H9 (cell line): ENCODE measurements at regions not wholly inside any gene's neighbourhood (a gene's known extent, or its start where the extent isn't known, plus 50 kb on each side); places are given as distances from the start of the nearest gene placed in this dataset.
"Not testable (repeated sequence)": the region's sequence is repeated elsewhere in the genome, so short reads cannot be mapped to it uniquely, and the experiment has no call there.

Source experiments
- DNase-seq: peaks from one replicate; pipeline ENCODE4 v3.0.0-alpha.2; 2017
- H2AFZ ChIP-seq: one replicate; pipeline ENCODE4 v1.6.1; 2013; ENCODE audit warnings: mild to moderate bottlenecking, low read length, control low read depth, moderate library complexity
- H2AK5ac ChIP-seq: 2 replicates; pipeline ENCODE4 v1.6.1; 2013; ENCODE audit warnings: low read length, control low read depth, mixed read lengths; ENCODE audit not compliant: insufficient read length
- H2BK120ac ChIP-seq: one replicate; pipeline ENCODE4 v1.6.1; 2013; ENCODE audit warnings: low read depth, mild to moderate bottlenecking, low read length, control low read depth, inconsistent platforms; ENCODE audit not compliant: poor library complexity, severe bottlenecking
- H2BK12ac ChIP-seq: 2 replicates; pipeline ENCODE4 v1.6.1; 2013; ENCODE audit warnings: low read length, control low read depth, mixed read lengths, low read depth; ENCODE audit not compliant: insufficient read length
- H2BK15ac ChIP-seq: 2 replicates; pipeline ENCODE4 v1.6.1; 2013; ENCODE audit warnings: low read depth, low read length, control low read depth
- H2BK20ac ChIP-seq: one replicate; pipeline ENCODE4 v1.6.1; 2013; ENCODE audit warnings: low read depth, mild to moderate bottlenecking, low read length, control low read depth, inconsistent platforms; ENCODE audit not compliant: poor library complexity, severe bottlenecking
- H2BK5ac ChIP-seq: 2 replicates; pipeline ENCODE4 v1.6.1; 2013; ENCODE audit warnings: low read length, control low read depth, mixed read lengths; ENCODE audit not compliant: insufficient read length
- H3K14ac ChIP-seq: 2 replicates; pipeline ENCODE4 v1.6.1; 2013; ENCODE audit warnings: low read length, control low read depth; ENCODE audit not compliant: insufficient read depth
- H3K18ac ChIP-seq: 2 replicates; pipeline ENCODE4 v1.6.1; 2013; ENCODE audit warnings: low read depth, mild to moderate bottlenecking, mixed read lengths, low read length, control low read depth; ENCODE audit not compliant: insufficient read length
- H3K23ac ChIP-seq: 2 replicates; pipeline ENCODE4 v1.6.1; 2013; ENCODE audit warnings: low read length, control low read depth, mixed read lengths, low read depth; ENCODE audit not compliant: insufficient read length
- H3K23me2 ChIP-seq: 2 replicates; pipeline ENCODE4 v1.6.1; 2013; ENCODE audit warnings: low read depth, mild to moderate bottlenecking, mixed read lengths, low read length, control low read depth; ENCODE audit not compliant: insufficient read length, poor library complexity, severe bottlenecking
- H3K27ac ChIP-seq: 2 replicates; pipeline ENCODE4 v1.5.1; 2013; ENCODE audit warnings: low read length, control low read depth, mixed read lengths, low read depth; ENCODE audit not compliant: insufficient read length
- H3K27me3 ChIP-seq: 2 replicates; pipeline ENCODE4 v1.6.1; 2013; ENCODE audit warnings: low read length, control low read depth, inconsistent platforms; ENCODE audit not compliant: insufficient read depth
- H3K4ac ChIP-seq: 2 replicates; pipeline ENCODE4 v1.6.1; 2013; ENCODE audit warnings: low read depth, mild to moderate bottlenecking, control low read depth, inconsistent platforms, low read length, moderate library complexity
- H3K4me1 ChIP-seq: 2 replicates; pipeline ENCODE4 v1.6.1; 2013; ENCODE audit warnings: low read length, control low read depth, inconsistent platforms; ENCODE audit not compliant: insufficient read depth
- H3K4me2 ChIP-seq: 2 replicates; pipeline ENCODE4 v1.6.1; 2013; ENCODE audit warnings: low read length, control low read depth, mixed read lengths; ENCODE audit not compliant: insufficient read length, insufficient read depth
- H3K56ac ChIP-seq: 2 replicates; pipeline ENCODE4 v1.6.1; 2013; ENCODE audit warnings: low read depth, mild to moderate bottlenecking, mixed read lengths, low read length, control low read depth; ENCODE audit not compliant: insufficient read length
- H3K79me1 ChIP-seq: 2 replicates; pipeline ENCODE4 v1.6.1; 2013; ENCODE audit warnings: low read depth, mild to moderate bottlenecking, moderate library complexity, low read length, control low read depth, inconsistent platforms; ENCODE audit not compliant: insufficient read depth, poor library complexity, severe bottlenecking
- H3K79me2 ChIP-seq: 2 replicates; pipeline ENCODE4 v1.6.1; 2013; ENCODE audit warnings: low read length, control low read depth, inconsistent platforms; ENCODE audit not compliant: insufficient read depth
- H3K9ac ChIP-seq: 2 replicates; pipeline ENCODE4 v1.6.1; 2013; ENCODE audit warnings: low read length, control low read depth, mixed read lengths; ENCODE audit not compliant: insufficient read length; ENCODE audit errors: extremely low read depth
- H3K9me3 ChIP-seq: one replicate; pipeline ENCODE4 v1.6.1; 2013; ENCODE audit warnings: low read depth, low read length, inconsistent platforms; ENCODE audit not compliant: control insufficient read depth
- H3T11ph ChIP-seq: one replicate; pipeline ENCODE4 v1.6.1; 2013; ENCODE audit warnings: mild to moderate bottlenecking, low read length, control low read depth, inconsistent platforms
- H4K20me1 ChIP-seq: one replicate; pipeline ENCODE4 v1.6.1; 2013; ENCODE audit not compliant: control insufficient read depth, insufficient read length, insufficient read depth
- H4K5ac ChIP-seq: 2 replicates; pipeline ENCODE4 v1.6.1; 2013; ENCODE audit warnings: low read depth, mild to moderate bottlenecking, mixed read lengths, low read length, control low read depth; ENCODE audit not compliant: insufficient read length
- H4K8ac ChIP-seq: replicated peaks from 2 replicates; pipeline ENCODE4 v1.6.1; 2013; ENCODE audit warnings: low read length, control low read depth, mixed read lengths, low read depth; ENCODE audit not compliant: insufficient read length
- H4K91ac ChIP-seq: 2 replicates; pipeline ENCODE4 v1.6.1; 2013; ENCODE audit warnings: low read depth, mild to moderate bottlenecking, moderate library complexity, mixed read lengths, low read length, control low read depth; ENCODE audit not compliant: insufficient read length
- H3K27ac Mint-ChIP-seq, 3 experiments: 2 replicates in 2 of 3; 3 replicates in 1 of 3; pipeline ENCODE4 v1.8.0; 2020 to 2021; ENCODE audit warnings: mixed read lengths in 3 of 3, mild to moderate bottlenecking in 1 of 3, moderate library complexity in 1 of 3
- H3K27me3 Mint-ChIP-seq: 2 replicates; pipeline ENCODE4 v1.8.0; 2021; ENCODE audit warnings: low read depth, mild to moderate bottlenecking, moderate library complexity, mixed read lengths
- H3K36me3 Mint-ChIP-seq, 3 experiments: 2 replicates in 2 of 3; 3 replicates in 1 of 3; pipeline ENCODE4 v1.8.0; 2020 to 2021; ENCODE audit warnings: low read depth in 3 of 3, mixed read lengths in 3 of 3; ENCODE audit not compliant: insufficient read depth in 1 of 3
- H3K4me1 Mint-ChIP-seq, 2 experiments: 2 replicates each; pipeline ENCODE4 v1.8.0; 2020; ENCODE audit warnings: mixed read lengths in 2 of 2
- H3K4me3 Mint-ChIP-seq, 2 experiments: 2 replicates in 1 of 2; 3 replicates in 1 of 2; pipeline ENCODE4 v1.8.0; 2020 to 2021; ENCODE audit warnings: mild to moderate bottlenecking in 2 of 2, mixed read lengths in 2 of 2, moderate library complexity in 1 of 2
- H3K9me3 Mint-ChIP-seq, 2 experiments: 2 replicates in 1 of 2; 3 replicates in 1 of 2; pipeline ENCODE4 v1.8.0; 2020; ENCODE audit warnings: mild to moderate bottlenecking in 2 of 2, mixed read lengths in 2 of 2, moderate library complexity in 1 of 2
- CTCF ChIP-seq: fragments of 200-600 bp; sonication (generic); conservative IDR thresholded peaks from 3 replicates; pipeline ENCODE4 v1.8.0; 2021; ENCODE audit warnings: antibody characterized with exemption, mild to moderate bottlenecking
- WGBS: extraction: QIAGEN DNeasy Blood & Tissue Kit; methylation state at CpG from one replicate; pipeline ENCODE4 v1.1.7; 2013; ENCODE audit warnings: missing lambda C conversion rate, low lambda C conversion rate, mixed read lengths; ENCODE audit not compliant: insufficient read length; ENCODE audit errors: extremely low coverage; 5-methylcytosine and 5-hydroxymethylcytosine counted together

GRCh38 chr2:179373816-179374215 lies 109.2 kb upstream of the SESTD1 start:
- H3K27ac ChIP-seq, result no peak overlapping the region
- H3K9ac ChIP-seq, result no peak overlapping the region
- no peaks in the 10 kb centered on the region for H3K36me3 Mint-ChIP-seq
- no peak overlapping the region for H3K4me3 Mint-ChIP-seq
- H3K9me3 Mint-ChIP-seq, result peaks cover 0 to 2% of the 10 kb centered on the region in 2 experiments; a peak in 3 of 5 replicates
- no peaks in the 10 kb centered on the region for H4K20me1 ChIP-seq
- no peak overlapping the region for H3K14ac ChIP-seq
- DNase-seq, result no peak
- no peaks in the 10 kb centered on the region for H3K79me2 ChIP-seq
- no peaks in the 10 kb centered on the region for H3K23me2 ChIP-seq
- H2BK12ac ChIP-seq, result no peak overlapping the region
- no peaks in the 10 kb centered on the region for H3K27me3 ChIP-seq
- H2BK120ac ChIP-seq, result no peak overlapping the region
- no peak overlapping the region for H2BK5ac ChIP-seq
- H2AK5ac ChIP-seq, result no peak overlapping the region
- H2BK15ac ChIP-seq, result no peak overlapping the region
- H2BK20ac ChIP-seq, result no peak overlapping the region
- no peak overlapping the region for H4K8ac ChIP-seq
- no peak overlapping the region for H3K27ac Mint-ChIP-seq
- H3K4me2 ChIP-seq, result no peak overlapping the region
- no peaks in the 10 kb centered on the region for H3K79me1 ChIP-seq
- H3K4me1 Mint-ChIP-seq, result no peaks in the 10 kb centered on the region
- no peak for TF ChIP-seq CTCF
- no peak overlapping the region for H3K56ac ChIP-seq
- no peak overlapping the region for H3T11ph ChIP-seq
- no peak overlapping the region for H4K91ac ChIP-seq
- H3K4me1 ChIP-seq, result no peaks in the 10 kb centered on the region
- no peaks in the 10 kb centered on the region for H3K27me3 Mint-ChIP-seq
- no peak overlapping the region for H3K18ac ChIP-seq
- H3K9me3 ChIP-seq, result no peaks in the 10 kb centered on the region
- no peak overlapping the region for H3K23ac ChIP-seq
- no peak overlapping the region for H4K5ac ChIP-seq
- H3K4ac ChIP-seq, result no peak overlapping the region
- WGBS, result no CpG with 5 or more reads among the region's 4 CpGs
- H2AFZ ChIP-seq, result no peak overlapping the region

- H3K27ac ChIP-seq, H3K4me1 Mint-ChIP-seq, H3T11ph ChIP-seq, H2BK15ac ChIP-seq, H3K18ac ChIP-seq, H2BK20ac ChIP-seq, DNase-seq, H4K8ac ChIP-seq, H2BK5ac ChIP-seq, H3K27ac Mint-ChIP-seq, H3K79me2 ChIP-seq, H2AK5ac ChIP-seq, H3K27me3 Mint-ChIP-seq, H4K5ac ChIP-seq, H3K4ac ChIP-seq, H3K36me3 Mint-ChIP-seq, H3K4me2 ChIP-seq, H3K56ac ChIP-seq, H3K27me3 ChIP-seq, H3K23me2 ChIP-seq, H3K9me3 ChIP-seq, H4K20me1 ChIP-seq, H2BK12ac ChIP-seq, H2BK120ac ChIP-seq, H3K4me3 Mint-ChIP-seq, H3K9ac ChIP-seq, H3K9me3 Mint-ChIP-seq, H3K4me1 ChIP-seq, H3K14ac ChIP-seq, H2AFZ ChIP-seq, H3K79me1 ChIP-seq, H4K91ac ChIP-seq, H3K23ac ChIP-seq: not testable (repeated sequence)
- WGBS, result no CpG with 5 or more reads among the region's 5 CpGs
Observed at GRCh38 chr2:179365561-179365960, 100.9 kb upstream of the SESTD1 start.
